Brain microvascular endothelial cell (primary cell): ENCODE measurements at regions not wholly inside any gene's neighbourhood (a gene's known extent, or its start where the extent isn't known, plus 50 kb on each side); places are given as distances from the start of the nearest gene placed in this dataset.

ENCODE experiments used
- DNase-seq: peaks from one replicate; pipeline ENCODE4 v3.0.0-alpha.2; 2020
- H3K27ac ChIP-seq: fragments of 250-450 bp; sonication (Bioruptor Pico); 2 replicates; pipeline ENCODE4 v1.5.1; 2020; ENCODE audit warnings: mild to moderate bottlenecking, moderate library complexity
- H3K27me3 ChIP-seq: fragments of 250-450 bp; sonication (Bioruptor Pico); replicated peaks from 2 replicates; pipeline ENCODE4 v1.5.1; 2020; ENCODE audit warnings: mild to moderate bottlenecking
- H3K36me3 ChIP-seq: fragments of 250-450 bp; sonication (Bioruptor Pico); replicated peaks from 2 replicates; pipeline ENCODE4 v1.5.1; 2020; ENCODE audit warnings: mild to moderate bottlenecking
- H3K4me3 ChIP-seq: 2 replicates; pipeline ENCODE4 v1.5.1; 2011; ENCODE audit warnings: low read depth, mild to moderate bottlenecking, control low read depth, low read length, moderate library complexity
- CTCF ChIP-seq: IDR thresholded peaks from 2 replicates; pipeline ENCODE4 v1.5.1; 2011; ENCODE audit warnings: low read depth, mild to moderate bottlenecking, moderate library complexity, low read length, control low read depth, inconsistent platforms; ENCODE audit errors: missing control alignments
- in situ Hi-C: cut with HindIII; loops from 2 replicates; pipeline ENCODE4 v1.10.0; 2017; ENCODE audit warnings: low sequenced_read_pairs, low pct_ligation_motif_present

- Histone ChIP-seq H3K27ac (no peak overlapping the region), H3K4me3 (no peak overlapping the region), H3K36me3 (no peaks in the 10 kb centered on the region), H3K27me3 (no peaks in the 10 kb centered on the region)
- DNase-seq: no peak
- in situ Hi-C loops: no loop called here
- no peak for TF ChIP-seq CTCF
Observed at GRCh38 chr3:139095803-139096466, 51.2 kb upstream of the PRR23C start.

- no peaks in the 10 kb centered on the region for H3K36me3 ChIP-seq
- in situ Hi-C loops: no loop called here
- TF ChIP-seq CTCF: no peak
- no peak for DNase-seq
- H3K4me3 ChIP-seq: no peak overlapping the region
- no peak overlapping the region for H3K27ac ChIP-seq
- H3K27me3 ChIP-seq: no peaks in the 10 kb centered on the region
Observed at GRCh38 chr3:139096670-139097069, 52.0 kb upstream of the PRR23C start.

GRCh38 chr3:139098391-139098790 is 53.7 kb upstream of the PRR23C start:
- no peak for DNase-seq
- Histone ChIP-seq H3K27ac (no peak overlapping the region), H3K36me3 (no peaks in the 10 kb centered on the region), H3K4me3 (no peak overlapping the region), H3K27me3 (no peaks in the 10 kb centered on the region)
- in situ Hi-C loops: no loop called here
- no peak for TF ChIP-seq CTCF

DNA sequence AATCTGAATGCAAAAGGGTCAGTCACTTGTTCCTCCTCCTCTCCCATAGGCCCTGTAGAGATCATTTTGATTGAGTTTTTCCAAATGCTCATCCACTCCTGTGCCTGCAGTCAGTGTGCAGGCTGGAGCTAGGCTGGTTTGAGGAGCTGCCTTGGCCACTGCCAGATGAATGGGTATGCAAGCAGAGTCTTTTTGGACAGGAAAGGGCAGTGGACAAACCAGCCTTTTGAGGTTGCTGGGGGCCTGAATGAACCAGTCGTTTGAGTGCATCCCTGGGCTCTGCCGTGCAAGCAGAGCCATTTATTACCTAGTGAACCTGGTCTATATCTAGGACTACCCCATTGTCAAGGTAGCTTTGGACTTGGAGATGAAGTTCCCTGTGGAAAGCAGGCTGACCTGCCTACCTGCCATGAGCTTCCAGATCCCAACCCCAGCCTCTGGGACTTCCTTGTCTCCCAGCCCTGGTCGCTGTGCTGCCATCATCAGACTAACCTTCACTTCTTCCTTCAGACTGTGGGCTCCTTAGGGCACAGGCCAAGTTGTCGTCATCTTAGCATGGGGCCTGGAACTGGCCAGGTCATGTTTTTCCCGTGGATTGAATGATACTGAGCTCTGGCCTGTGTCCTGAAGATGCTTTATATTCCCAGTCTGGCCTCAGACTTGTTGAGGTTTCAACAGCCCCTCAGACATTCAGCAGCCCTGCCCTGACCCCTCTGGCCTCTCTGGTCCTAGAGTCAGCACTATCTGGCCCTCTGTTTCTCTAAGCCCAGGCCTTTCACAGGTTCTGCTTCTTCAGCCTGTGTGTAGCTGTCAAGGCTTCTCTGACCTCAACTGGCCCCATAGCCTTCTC is 55.5 kb upstream of the PRR23C start:
- TF ChIP-seq CTCF: no peak
- no peaks in the 10 kb centered on the region for H3K36me3 ChIP-seq
- H3K4me3 ChIP-seq: no peak overlapping the region
- no peaks in the 10 kb centered on the region for H3K27me3 ChIP-seq
- in situ Hi-C loops: no loop called here
- H3K27ac ChIP-seq: no peak overlapping the region
- DNase-seq: no peak

DNA sequence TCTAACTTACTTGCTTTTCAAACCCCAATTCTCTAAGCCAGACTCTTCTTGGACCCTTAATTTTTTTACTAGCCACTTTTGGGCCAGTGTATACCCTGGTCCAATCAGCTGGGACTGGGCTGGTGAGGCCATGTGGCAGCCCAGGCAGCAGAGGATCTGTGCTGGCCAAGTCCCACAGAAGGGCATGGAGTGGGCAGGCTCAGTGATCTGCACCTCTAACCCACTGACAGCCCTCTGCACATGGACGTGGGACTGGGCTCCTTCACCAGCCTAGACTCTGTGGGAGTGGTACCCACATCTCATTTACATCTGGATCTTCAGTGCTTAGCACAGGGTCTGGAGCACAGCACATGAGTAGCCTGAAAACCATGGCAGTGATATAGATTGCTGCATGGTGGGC is 56.1 kb upstream of the PRR23C start:
- no peak overlapping the region for H3K4me3 ChIP-seq
- no peak overlapping the region for H3K27ac ChIP-seq
- in situ Hi-C loops: no loop called here
- no peak for TF ChIP-seq CTCF
- no peaks in the 10 kb centered on the region for H3K36me3 ChIP-seq
- no peaks in the 10 kb centered on the region for H3K27me3 ChIP-seq
- DNase-seq: no peak

GRCh38 chr3:139101396-139101795 is 56.7 kb upstream of the PRR23C start:
- H3K27me3 ChIP-seq: no peaks in the 10 kb centered on the region
- no peak overlapping the region for H3K4me3 ChIP-seq
- H3K27ac ChIP-seq: no peak overlapping the region
- no peak for DNase-seq
- TF ChIP-seq CTCF: no peak
- in situ Hi-C loops: no loop called here
- H3K36me3 ChIP-seq: no peaks in the 10 kb centered on the region
